Keratinocyte (primary cell): ENCODE measurements at regions not wholly inside any gene's neighbourhood (a gene's known extent, or its start where the extent isn't known, plus 50 kb on each side); places are given as distances from the start of the nearest gene placed in this dataset.

Experiments used
- DNase-seq: peaks from one replicate; pipeline ENCODE4 v3.0.0-alpha.2; 2011; ENCODE audit warnings: low read depth, missing footprints, low spot score
- FAIRE-seq: peaks from 2 replicates; lab custom pipeline; 2011; peaks lifted over from hg19 to GRCh38; lab: Jason Lieb, UNC
- H2AFZ ChIP-seq: 2 replicates; pipeline ENCODE4 v1.6.0; 2012; ENCODE audit warnings: low read length, control low read depth, inconsistent platforms; ENCODE audit not compliant: control insufficient read depth
- H3K27ac ChIP-seq: 2 replicates; pipeline ENCODE4 v1.5.1; 2011; ENCODE audit warnings: low read length; ENCODE audit not compliant: control insufficient read depth, insufficient read depth
- H3K27me3 ChIP-seq: 3 replicates; pipeline ENCODE4 v1.6.0; 2011; ENCODE audit warnings: low read length; ENCODE audit not compliant: control insufficient read depth, insufficient read depth; ENCODE audit errors: extremely low read depth
- H3K36me3 ChIP-seq, 2 experiments: 2 replicates in 1 of 2; 3 replicates in 1 of 2; pipeline ENCODE4 v1.5.1; 2011; ENCODE audit warnings: low read length in 2 of 2, mild to moderate bottlenecking in 1 of 2; ENCODE audit not compliant: control insufficient read depth in 2 of 2, insufficient read depth in 2 of 2; ENCODE audit errors: extremely low read depth in 1 of 2
- H3K4me1 ChIP-seq: 3 replicates; pipeline ENCODE4 v1.5.1; 2011; ENCODE audit warnings: low read length; ENCODE audit not compliant: control insufficient read depth, insufficient read depth; ENCODE audit errors: extremely low read depth
- H3K4me2 ChIP-seq: 3 replicates; pipeline ENCODE4 v1.6.0; 2011; ENCODE audit warnings: low read depth, low read length; ENCODE audit not compliant: control insufficient read depth, insufficient read depth; ENCODE audit errors: extremely low read depth
- H3K4me3 ChIP-seq, 3 experiments: fragments of 200-600 bp in 1 of 3; sonication (generic) in 1 of 3; 2 replicates in 2 of 3; 3 replicates in 1 of 3; pipeline ENCODE4 v1.5.1; 2011 to 2016; ENCODE audit warnings: low read length in 3 of 3, mild to moderate bottlenecking in 3 of 3, control low read depth in 2 of 3, inconsistent platforms in 1 of 3, low read depth in 1 of 3, mixed read lengths in 1 of 3, mixed run types in 1 of 3, moderate library complexity in 1 of 3; ENCODE audit not compliant: control insufficient read depth in 2 of 3, insufficient read depth in 2 of 3; ENCODE audit errors: extremely low read depth in 1 of 3
- H3K79me2 ChIP-seq: 2 replicates; pipeline ENCODE4 v1.6.0; 2012; ENCODE audit warnings: low read length; ENCODE audit not compliant: control insufficient read depth, insufficient read depth
- H3K9ac ChIP-seq: 3 replicates; pipeline ENCODE4 v1.6.0; 2011; ENCODE audit warnings: low read length; ENCODE audit not compliant: control insufficient read depth, insufficient read depth; ENCODE audit errors: extremely low read depth
- H3K9me1 ChIP-seq: 3 replicates; pipeline ENCODE4 v1.6.0; 2011; ENCODE audit warnings: low read length; ENCODE audit not compliant: control insufficient read depth, insufficient read depth; ENCODE audit errors: extremely low read depth
- H3K9me3 ChIP-seq: 2 replicates; pipeline ENCODE4 v1.5.1; 2012; ENCODE audit warnings: low read depth, low read length; ENCODE audit not compliant: control insufficient read depth
- H4K20me1 ChIP-seq: 3 replicates; pipeline ENCODE4 v1.6.0; 2011; ENCODE audit warnings: low read length; ENCODE audit not compliant: control insufficient read depth, insufficient read depth; ENCODE audit errors: extremely low read depth
- EZH2 ChIP-seq: IDR thresholded peaks from one replicate; pipeline ENCODE4 v1.6.1; 2012; ENCODE audit warnings: inconsistent platforms, mild to moderate bottlenecking, low read length, moderate library complexity
- dilution Hi-C: fragments of 300-500 bp; cut with MboI; formaldehyde crosslinking; loops from one replicate; pipeline ENCODE4 v1.7.0; 2020; ENCODE audit warnings: low sequenced_read_pairs; ENCODE audit not compliant: extremely low pct_ligation_motif_present
- TF ChIP-seq, protein P1 (sequence below), 3 experiments: IDR thresholded peaks in 1 of 3; conservative IDR thresholded peaks in 1 of 3; optimal IDR thresholded peaks in 1 of 3; 2 replicates in 2 of 3; 3 replicates in 1 of 3; pipeline versions ENCODE3 to v1.5.1; 2011; ENCODE audit warnings: low read length in 3 of 3, mild to moderate bottlenecking in 3 of 3, moderate library complexity in 2 of 3, control low read depth in 1 of 3, inconsistent platforms in 1 of 3; ENCODE audit not compliant: insufficient read depth in 2 of 3; ENCODE audit errors: extremely low read depth in 1 of 3

DNA sequence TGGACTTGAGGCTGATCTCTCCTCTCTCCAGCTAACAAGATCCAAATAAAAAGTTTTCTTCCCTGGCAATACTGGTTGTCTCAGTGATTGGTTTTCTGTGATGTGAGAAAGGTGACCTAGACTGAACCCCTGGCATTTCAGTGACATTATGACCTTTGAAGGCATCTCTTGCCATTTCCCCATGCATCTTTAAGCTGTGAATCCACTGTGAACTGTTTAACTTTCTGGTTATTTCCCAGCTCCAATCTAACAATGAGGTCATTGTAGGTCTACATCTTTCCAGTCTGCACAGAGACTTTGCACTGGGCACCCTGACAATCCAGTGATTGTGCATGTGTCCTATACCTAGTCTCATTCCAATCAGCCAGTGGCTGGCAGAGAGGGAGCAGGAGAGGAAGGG, 155.9 kb upstream of the NUDT4 start:
- dilution Hi-C loops, result no loop called here
- TF ChIP-seq EZH2, result no peak
- TF ChIP-seq, protein P1, sequence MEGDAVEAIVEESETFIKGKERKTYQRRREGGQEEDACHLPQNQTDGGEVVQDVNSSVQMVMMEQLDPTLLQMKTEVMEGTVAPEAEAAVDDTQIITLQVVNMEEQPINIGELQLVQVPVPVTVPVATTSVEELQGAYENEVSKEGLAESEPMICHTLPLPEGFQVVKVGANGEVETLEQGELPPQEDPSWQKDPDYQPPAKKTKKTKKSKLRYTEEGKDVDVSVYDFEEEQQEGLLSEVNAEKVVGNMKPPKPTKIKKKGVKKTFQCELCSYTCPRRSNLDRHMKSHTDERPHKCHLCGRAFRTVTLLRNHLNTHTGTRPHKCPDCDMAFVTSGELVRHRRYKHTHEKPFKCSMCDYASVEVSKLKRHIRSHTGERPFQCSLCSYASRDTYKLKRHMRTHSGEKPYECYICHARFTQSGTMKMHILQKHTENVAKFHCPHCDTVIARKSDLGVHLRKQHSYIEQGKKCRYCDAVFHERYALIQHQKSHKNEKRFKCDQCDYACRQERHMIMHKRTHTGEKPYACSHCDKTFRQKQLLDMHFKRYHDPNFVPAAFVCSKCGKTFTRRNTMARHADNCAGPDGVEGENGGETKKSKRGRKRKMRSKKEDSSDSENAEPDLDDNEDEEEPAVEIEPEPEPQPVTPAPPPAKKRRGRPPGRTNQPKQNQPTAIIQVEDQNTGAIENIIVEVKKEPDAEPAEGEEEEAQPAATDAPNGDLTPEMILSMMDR (optimal IDR thresholded peaks at IDR 0.05 in 1 of 3, IDR thresholded peaks at IDR 0.05 in 1 of 3, conservative IDR thresholded peaks at IDR 0.05 in 1 of 3; ENCODE audit: extremely low read depth in 1 of 3, insufficient read depth in 2 of 3, low read length in 3 of 3), result no peak
- FAIRE-seq (peak; percentile 57), DNase-seq (no peak)
- H3K27me3 ChIP-seq, result no peaks in the 10 kb centered on the region
- no peaks in the 10 kb centered on the region for H3K4me1 ChIP-seq
- H3K27ac ChIP-seq, result no peak overlapping the region
- H3K79me2 ChIP-seq, result no peaks in the 10 kb centered on the region
- no peak overlapping the region for H3K4me2 ChIP-seq
- no peaks in the 10 kb centered on the region for H4K20me1 ChIP-seq
- H3K9me3 ChIP-seq, result no peaks in the 10 kb centered on the region
- no peak overlapping the region for H2AFZ ChIP-seq
- no peaks in the 10 kb centered on the region for H3K36me3 ChIP-seq
- H3K9me1 ChIP-seq, result no peaks in the 10 kb centered on the region
- H3K4me3 ChIP-seq, result no peak overlapping the region
- no peak overlapping the region for H3K9ac ChIP-seq

DNA sequence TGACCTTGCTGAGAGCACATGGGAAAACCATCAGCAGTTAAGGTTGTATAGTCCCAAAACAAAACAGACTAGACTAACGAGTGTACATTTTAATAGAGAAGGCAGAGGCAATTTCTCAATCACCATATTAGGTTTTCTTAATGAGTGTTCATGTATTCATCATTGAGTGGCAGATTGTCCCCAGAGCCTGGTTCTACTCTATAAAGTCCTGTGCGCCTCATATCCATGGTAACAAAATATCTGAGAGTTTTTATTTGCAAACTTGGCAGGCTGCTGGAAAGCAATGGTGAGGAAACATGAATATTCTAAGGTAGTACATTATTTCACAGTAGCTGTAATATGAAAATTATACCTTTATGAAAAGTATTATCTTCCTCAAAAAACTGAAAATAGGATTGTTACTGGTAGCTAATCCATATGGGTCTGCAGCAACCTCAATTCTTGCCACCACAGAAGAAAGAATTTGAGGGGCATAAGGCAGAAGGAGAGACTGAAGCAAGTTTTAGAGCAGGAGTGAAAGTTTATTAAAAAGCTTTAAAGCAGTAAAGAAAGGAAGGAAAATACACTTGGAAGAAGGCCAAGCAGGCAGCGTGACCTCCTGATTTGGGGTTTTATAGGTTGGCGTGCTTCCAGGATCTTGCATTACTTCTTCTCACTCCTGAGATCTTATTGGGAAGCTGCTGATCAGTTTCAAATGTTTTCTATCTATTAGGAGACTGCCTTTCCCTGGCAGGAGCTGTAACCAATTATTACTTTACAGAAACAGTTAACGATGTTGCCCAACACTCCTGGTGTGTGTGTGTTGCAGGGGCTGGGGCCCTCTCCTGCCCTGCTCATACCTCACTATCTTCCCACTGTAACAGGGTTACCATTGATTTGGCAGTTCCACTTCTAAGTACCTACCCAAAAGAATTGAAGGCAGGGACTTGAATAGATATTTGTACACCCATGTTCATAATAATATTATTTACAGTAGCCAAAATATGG, 154.0 kb upstream of the NUDT4 start:
- Histone ChIP-seq H3K4me3 (no peak overlapping the region), H3K4me1 (no peaks in the 10 kb centered on the region), H2AFZ (no peak overlapping the region), H3K79me2 (no peaks in the 10 kb centered on the region), H3K27ac (no peak overlapping the region), H3K27me3 (no peaks in the 10 kb centered on the region), H3K36me3 (no peaks in the 10 kb centered on the region), H4K20me1 (no peaks in the 10 kb centered on the region), H3K9ac (no peak overlapping the region), H3K4me2 (no peak overlapping the region), H3K9me1 (no peaks in the 10 kb centered on the region), H3K9me3 (no peaks in the 10 kb centered on the region)
- TF ChIP-seq, protein P1 (optimal IDR thresholded peaks at IDR 0.05 in 1 of 3, IDR thresholded peaks at IDR 0.05 in 1 of 3, conservative IDR thresholded peaks at IDR 0.05 in 1 of 3; ENCODE audit: extremely low read depth in 1 of 3, insufficient read depth in 2 of 3, low read length in 3 of 3), result no peak
- no peak for TF ChIP-seq EZH2
- dilution Hi-C loops, result no loop called here
- FAIRE-seq (no peak), DNase-seq (no peak)
